ENCODE measurements at regions not wholly inside any gene's neighbourhood (a gene's known extent, or its start where the extent isn't known, plus 50 kb on each side); places are given as distances from the start of the nearest gene placed in this dataset.

DNA sequence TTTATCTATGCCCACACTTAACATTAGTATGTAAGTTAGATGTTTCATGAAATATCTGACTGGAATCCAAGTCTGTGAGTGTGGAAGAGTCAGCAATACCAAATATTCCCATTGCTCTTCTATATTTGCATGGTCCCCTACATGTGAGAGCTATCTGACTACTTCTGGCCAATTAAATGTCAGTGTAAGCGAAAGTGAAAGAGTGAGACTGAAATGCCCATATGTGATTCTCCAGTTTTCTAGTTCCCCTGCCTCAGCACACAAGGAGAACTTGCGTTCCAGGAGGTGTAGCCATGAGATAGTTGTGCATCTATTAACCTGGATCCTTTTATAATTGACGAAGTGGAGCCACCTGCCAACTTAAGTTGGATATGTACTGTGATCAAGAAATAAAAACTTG is 50.1 kb upstream of the GLRB start:
- Histone ChIP-seq H2AFZ (ENCODE audit: control insufficient read depth, low read depth, low read length) (no peak overlapping the region), H3K9me3 (replicated peaks; ENCODE audit: control insufficient read depth, insufficient read depth, low read length) (no peaks in the 10 kb centered on the region), H3K36me3 (ENCODE audit: control insufficient read depth in 2 of 2, insufficient read depth in 2 of 2, low read length in 1 of 2) (no peaks in the 10 kb centered on the region), H3K4me1 (ENCODE audit: control insufficient read depth, insufficient read depth, low read length) (no peaks in the 10 kb centered on the region), H3K79me2 (ENCODE audit: control insufficient read depth, insufficient read depth, low read length) (no peaks in the 10 kb centered on the region), H3K9ac (ENCODE audit: control insufficient read depth, insufficient read depth, low read length) (no peak overlapping the region), H3K4me3 (no peak overlapping the region), H4K20me1 (ENCODE audit: control insufficient read depth, insufficient read depth) (no peaks in the 10 kb centered on the region), H3K4me2 (ENCODE audit: control insufficient read depth, insufficient read depth) (no peak overlapping the region), H3K27me3 (replicated peaks in 1 of 2; ENCODE audit: control insufficient read depth in 2 of 2, insufficient read depth in 2 of 2, low read length in 1 of 2) (no peaks in the 10 kb centered on the region), H3K27ac (ENCODE audit: control insufficient read depth, insufficient read depth) (no peak overlapping the region)
- WGBS (ENCODE audit: insufficient coverage, insufficient replicate concordance, low lambda C conversion rate, missing lambda C conversion rate): 22% methylated on average over 3 of the region's 3 CpGs
- ChIA-PET CTCF (interaction anchor here (0.6 kb wide), 1 partner anchor 123 kb away, joined by 5 read pairs; no protein-coding TSS in a partner anchor), POLR2A (no interaction called here), RAD21 (ENCODE audit: unreplicated experiment) (no interaction called here), SMC1A (ENCODE audit: uncharacterized antibody, unreplicated experiment) (no interaction called here)
- no peak for DNase-seq (ENCODE audit: low read depth, low spot score)
- intact Hi-C loops (cut with micrococcal nuclease; ENCODE audit: unreplicated experiment) (no loop called here), in situ Hi-C loops (cut with MboI) (no loop called here)
- no TSS peak for BruUV-seq (replicated peaks)
- FAIRE-seq: no peak
- ATAC-seq: no peak
- TF ChIP-seq, protein P1, sequence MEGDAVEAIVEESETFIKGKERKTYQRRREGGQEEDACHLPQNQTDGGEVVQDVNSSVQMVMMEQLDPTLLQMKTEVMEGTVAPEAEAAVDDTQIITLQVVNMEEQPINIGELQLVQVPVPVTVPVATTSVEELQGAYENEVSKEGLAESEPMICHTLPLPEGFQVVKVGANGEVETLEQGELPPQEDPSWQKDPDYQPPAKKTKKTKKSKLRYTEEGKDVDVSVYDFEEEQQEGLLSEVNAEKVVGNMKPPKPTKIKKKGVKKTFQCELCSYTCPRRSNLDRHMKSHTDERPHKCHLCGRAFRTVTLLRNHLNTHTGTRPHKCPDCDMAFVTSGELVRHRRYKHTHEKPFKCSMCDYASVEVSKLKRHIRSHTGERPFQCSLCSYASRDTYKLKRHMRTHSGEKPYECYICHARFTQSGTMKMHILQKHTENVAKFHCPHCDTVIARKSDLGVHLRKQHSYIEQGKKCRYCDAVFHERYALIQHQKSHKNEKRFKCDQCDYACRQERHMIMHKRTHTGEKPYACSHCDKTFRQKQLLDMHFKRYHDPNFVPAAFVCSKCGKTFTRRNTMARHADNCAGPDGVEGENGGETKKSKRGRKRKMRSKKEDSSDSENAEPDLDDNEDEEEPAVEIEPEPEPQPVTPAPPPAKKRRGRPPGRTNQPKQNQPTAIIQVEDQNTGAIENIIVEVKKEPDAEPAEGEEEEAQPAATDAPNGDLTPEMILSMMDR (IDR thresholded peaks at IDR 0.05 in 2 of 3, conservative IDR thresholded peaks at IDR 0.05 in 1 of 3; ENCODE audit: control insufficient read depth in 2 of 3, extremely low read depth in 1 of 3, insufficient read depth in 1 of 3, low read depth in 3 of 3, low read length in 3 of 3): no peak
- TF ChIP-seq, protein P2, sequence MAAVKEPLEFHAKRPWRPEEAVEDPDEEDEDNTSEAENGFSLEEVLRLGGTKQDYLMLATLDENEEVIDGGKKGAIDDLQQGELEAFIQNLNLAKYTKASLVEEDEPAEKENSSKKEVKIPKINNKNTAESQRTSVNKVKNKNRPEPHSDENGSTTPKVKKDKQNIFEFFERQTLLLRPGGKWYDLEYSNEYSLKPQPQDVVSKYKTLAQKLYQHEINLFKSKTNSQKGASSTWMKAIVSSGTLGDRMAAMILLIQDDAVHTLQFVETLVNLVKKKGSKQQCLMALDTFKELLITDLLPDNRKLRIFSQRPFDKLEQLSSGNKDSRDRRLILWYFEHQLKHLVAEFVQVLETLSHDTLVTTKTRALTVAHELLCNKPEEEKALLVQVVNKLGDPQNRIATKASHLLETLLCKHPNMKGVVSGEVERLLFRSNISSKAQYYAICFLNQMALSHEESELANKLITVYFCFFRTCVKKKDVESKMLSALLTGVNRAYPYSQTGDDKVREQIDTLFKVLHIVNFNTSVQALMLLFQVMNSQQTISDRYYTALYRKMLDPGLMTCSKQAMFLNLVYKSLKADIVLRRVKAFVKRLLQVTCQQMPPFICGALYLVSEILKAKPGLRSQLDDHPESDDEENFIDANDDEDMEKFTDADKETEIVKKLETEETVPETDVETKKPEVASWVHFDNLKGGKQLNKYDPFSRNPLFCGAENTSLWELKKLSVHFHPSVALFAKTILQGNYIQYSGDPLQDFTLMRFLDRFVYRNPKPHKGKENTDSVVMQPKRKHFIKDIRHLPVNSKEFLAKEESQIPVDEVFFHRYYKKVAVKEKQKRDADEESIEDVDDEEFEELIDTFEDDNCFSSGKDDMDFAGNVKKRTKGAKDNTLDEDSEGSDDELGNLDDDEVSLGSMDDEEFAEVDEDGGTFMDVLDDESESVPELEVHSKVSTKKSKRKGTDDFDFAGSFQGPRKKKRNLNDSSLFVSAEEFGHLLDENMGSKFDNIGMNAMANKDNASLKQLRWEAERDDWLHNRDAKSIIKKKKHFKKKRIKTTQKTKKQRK (IDR thresholded peaks at IDR 0.05; ENCODE audit: low read depth, low read length): no peak
- TF ChIP-seq ZNF217 (IDR thresholded peaks at IDR 0.05) (no peak), JUNB (IDR thresholded peaks at IDR 0.05) (no peak), MYC (IDR thresholded peaks at IDR 0.05; ENCODE audit: insufficient read depth, insufficient read length, insufficient replicate concordance, low read length, severe bottlenecking) (no peak), POLR2A (IDR thresholded peaks at IDR 0.05; ENCODE audit: low read depth, low read length) (no peak), SUPT20H (IDR thresholded peaks at IDR 0.05; ENCODE audit: borderline replicate concordance, control insufficient read depth, low read depth, low read length) (no peak), POU2F2 (IDR thresholded peaks at IDR 0.05; ENCODE audit: borderline replicate concordance, low read depth, low read length) (no peak), ZNF24 (IDR thresholded peaks at IDR 0.05) (no peak), NFXL1 (IDR thresholded peaks at IDR 0.05; ENCODE audit: borderline replicate concordance) (no peak), RELA (IDR thresholded peaks at IDR 0.05; ENCODE audit: borderline replicate concordance, partially characterized antibody) (no peak)
- TF ChIP-seq, protein P3, sequence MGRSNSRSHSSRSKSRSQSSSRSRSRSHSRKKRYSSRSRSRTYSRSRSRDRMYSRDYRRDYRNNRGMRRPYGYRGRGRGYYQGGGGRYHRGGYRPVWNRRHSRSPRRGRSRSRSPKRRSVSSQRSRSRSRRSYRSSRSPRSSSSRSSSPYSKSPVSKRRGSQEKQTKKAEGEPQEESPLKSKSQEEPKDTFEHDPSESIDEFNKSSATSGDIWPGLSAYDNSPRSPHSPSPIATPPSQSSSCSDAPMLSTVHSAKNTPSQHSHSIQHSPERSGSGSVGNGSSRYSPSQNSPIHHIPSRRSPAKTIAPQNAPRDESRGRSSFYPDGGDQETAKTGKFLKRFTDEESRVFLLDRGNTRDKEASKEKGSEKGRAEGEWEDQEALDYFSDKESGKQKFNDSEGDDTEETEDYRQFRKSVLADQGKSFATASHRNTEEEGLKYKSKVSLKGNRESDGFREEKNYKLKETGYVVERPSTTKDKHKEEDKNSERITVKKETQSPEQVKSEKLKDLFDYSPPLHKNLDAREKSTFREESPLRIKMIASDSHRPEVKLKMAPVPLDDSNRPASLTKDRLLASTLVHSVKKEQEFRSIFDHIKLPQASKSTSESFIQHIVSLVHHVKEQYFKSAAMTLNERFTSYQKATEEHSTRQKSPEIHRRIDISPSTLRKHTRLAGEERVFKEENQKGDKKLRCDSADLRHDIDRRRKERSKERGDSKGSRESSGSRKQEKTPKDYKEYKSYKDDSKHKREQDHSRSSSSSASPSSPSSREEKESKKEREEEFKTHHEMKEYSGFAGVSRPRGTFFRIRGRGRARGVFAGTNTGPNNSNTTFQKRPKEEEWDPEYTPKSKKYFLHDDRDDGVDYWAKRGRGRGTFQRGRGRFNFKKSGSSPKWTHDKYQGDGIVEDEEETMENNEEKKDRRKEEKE (IDR thresholded peaks at IDR 0.05): no peak
- TF ChIP-seq, protein P4, sequence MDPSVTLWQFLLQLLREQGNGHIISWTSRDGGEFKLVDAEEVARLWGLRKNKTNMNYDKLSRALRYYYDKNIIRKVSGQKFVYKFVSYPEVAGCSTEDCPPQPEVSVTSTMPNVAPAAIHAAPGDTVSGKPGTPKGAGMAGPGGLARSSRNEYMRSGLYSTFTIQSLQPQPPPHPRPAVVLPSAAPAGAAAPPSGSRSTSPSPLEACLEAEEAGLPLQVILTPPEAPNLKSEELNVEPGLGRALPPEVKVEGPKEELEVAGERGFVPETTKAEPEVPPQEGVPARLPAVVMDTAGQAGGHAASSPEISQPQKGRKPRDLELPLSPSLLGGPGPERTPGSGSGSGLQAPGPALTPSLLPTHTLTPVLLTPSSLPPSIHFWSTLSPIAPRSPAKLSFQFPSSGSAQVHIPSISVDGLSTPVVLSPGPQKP (IDR thresholded peaks at IDR 0.05; ENCODE audit: low read depth, low read length): no peak
